NCI-H2029 treated with DMSO at 0.1 percent for 48 hours (cell line): ENCODE measurements at regions not wholly inside any gene's neighbourhood (a gene's known extent, or its start where the extent isn't known, plus 50 kb on each side); places are given as distances from the start of the nearest gene placed in this dataset.

ENCODE experiments used
- DNase-seq: peaks from one replicate; lab custom pipeline; 2025; lab: John Stamatoyannopoulos, UW

- no peak for DNase-seq
Measured at GRCh38 chr3:168844894-168845482, 749.3 kb upstream of the GOLIM4 start.

GRCh38 chr3:168844472-168844871, 748.7 kb upstream of the GOLIM4 start:
- DNase-seq = no peak

GRCh38 chr3:168843481-168843880, 747.8 kb upstream of the GOLIM4 start:
- DNase-seq = no peak

GRCh38 chr3:168839653-168840052, 743.9 kb upstream of the GOLIM4 start:
- no peak for DNase-seq

- no peak for DNase-seq
Measured at GRCh38 chr3:168834558-168834957, 738.8 kb upstream of the GOLIM4 start.

- no peak for DNase-seq
Measured at GRCh38 chr3:168828943-168829342, 733.2 kb upstream of the GOLIM4 start.

GRCh38 chr3:168828536-168828935, 732.8 kb upstream of the GOLIM4 start:
- no peak for DNase-seq

- DNase-seq = no peak
Measured at GRCh38 chr3:168828014-168828413, 732.3 kb upstream of the GOLIM4 start.

GRCh38 chr3:168824107-168824506, 728.4 kb upstream of the GOLIM4 start:
- no peak for DNase-seq

GRCh38 chr3:168823466-168823865, 727.7 kb upstream of the GOLIM4 start:
- no peak for DNase-seq

- DNase-seq = peak; percentile 84
Measured at GRCh38 chr3:168820810-168821415, 725.2 kb upstream of the GOLIM4 start.

GRCh38 chr3:168817177-168817576, 721.5 kb upstream of the GOLIM4 start:
- no peak for DNase-seq

GRCh38 chr3:168815946-168816345, 720.2 kb upstream of the GOLIM4 start:
- no peak for DNase-seq

GRCh38 chr3:168813225-168813802, 717.6 kb upstream of the GOLIM4 start:
- DNase-seq = no peak

GRCh38 chr3:168812234-168812633, 716.5 kb upstream of the GOLIM4 start:
- DNase-seq = no peak

GRCh38 chr3:168808596-168808995, 712.9 kb upstream of the GOLIM4 start:
- DNase-seq = no peak

GRCh38 chr3:168807448-168807847, 711.7 kb upstream of the GOLIM4 start:
- no peak for DNase-seq

GRCh38 chr3:168806871-168807270, 711.1 kb upstream of the GOLIM4 start:
- DNase-seq = no peak

- DNase-seq = no peak
Measured at GRCh38 chr3:168803536-168803935, 707.8 kb upstream of the GOLIM4 start.

GRCh38 chr3:168802766-168803165, 707.0 kb upstream of the GOLIM4 start:
- no peak for DNase-seq

GRCh38 chr3:168801794-168802193, 706.1 kb upstream of the GOLIM4 start:
- no peak for DNase-seq

- no peak for DNase-seq
Measured at GRCh38 chr3:168796339-168796738, 700.6 kb upstream of the GOLIM4 start.

GRCh38 chr3:168794427-168794826, 698.7 kb upstream of the GOLIM4 start:
- DNase-seq = no peak

GRCh38 chr3:168782193-168782592, 686.5 kb upstream of the GOLIM4 start:
- no peak for DNase-seq
